Dermis blood vessel endothelial cell (primary cell): ENCODE measurements at regions not wholly inside any gene's neighbourhood (a gene's known extent, or its start where the extent isn't known, plus 50 kb on each side); places are given as distances from the start of the nearest gene placed in this dataset.

Experiments
- DNase-seq: peaks from one replicate; pipeline ENCODE4 v3.0.0; 2010

- DNase-seq = no peak
Measured at GRCh38 chr12:34347367-34347766, 325.1 kb downstream of the ALG10 start.

DNA sequence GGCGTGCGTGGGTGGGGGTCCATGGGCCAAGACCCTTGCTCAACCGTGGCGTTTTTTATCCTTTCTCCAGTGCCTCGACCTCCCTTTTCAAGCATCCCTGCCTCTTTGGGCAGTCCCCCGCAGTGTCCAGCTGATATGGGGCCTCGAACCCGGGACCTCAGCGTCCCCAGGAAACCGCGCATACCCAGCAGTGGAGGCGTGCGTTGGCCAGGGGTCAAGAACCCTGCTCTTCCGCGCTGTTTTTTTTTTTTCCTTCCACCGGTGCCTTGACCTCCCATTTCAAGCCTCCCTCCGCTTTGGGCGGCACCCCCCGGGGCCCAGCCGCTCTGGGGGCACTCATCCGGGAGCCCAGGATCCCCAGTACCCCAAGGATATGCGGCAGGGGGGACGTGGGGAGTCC lies 325.8 kb downstream of the ALG10 start:
- no peak for DNase-seq

GRCh38 chr12:34348836-34349672 lies 326.8 kb downstream of the ALG10 start:
- no peak for DNase-seq

DNA sequence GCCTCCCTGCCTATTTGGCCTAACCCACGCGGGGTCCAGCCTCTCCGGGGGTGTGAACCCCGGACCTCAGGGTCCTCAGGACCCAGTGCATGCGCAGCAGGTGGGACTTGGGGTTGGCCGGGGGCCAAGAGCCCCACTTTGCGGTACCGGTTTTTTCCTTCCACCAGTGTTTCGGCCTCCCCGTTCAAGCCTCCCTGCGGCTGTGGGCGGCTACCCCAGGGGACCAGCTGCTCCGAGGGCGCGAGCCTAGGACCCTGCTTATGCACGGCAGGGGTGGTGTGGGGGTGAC lies 327.3 kb downstream of the ALG10 start:
- no peak for DNase-seq

DNA sequence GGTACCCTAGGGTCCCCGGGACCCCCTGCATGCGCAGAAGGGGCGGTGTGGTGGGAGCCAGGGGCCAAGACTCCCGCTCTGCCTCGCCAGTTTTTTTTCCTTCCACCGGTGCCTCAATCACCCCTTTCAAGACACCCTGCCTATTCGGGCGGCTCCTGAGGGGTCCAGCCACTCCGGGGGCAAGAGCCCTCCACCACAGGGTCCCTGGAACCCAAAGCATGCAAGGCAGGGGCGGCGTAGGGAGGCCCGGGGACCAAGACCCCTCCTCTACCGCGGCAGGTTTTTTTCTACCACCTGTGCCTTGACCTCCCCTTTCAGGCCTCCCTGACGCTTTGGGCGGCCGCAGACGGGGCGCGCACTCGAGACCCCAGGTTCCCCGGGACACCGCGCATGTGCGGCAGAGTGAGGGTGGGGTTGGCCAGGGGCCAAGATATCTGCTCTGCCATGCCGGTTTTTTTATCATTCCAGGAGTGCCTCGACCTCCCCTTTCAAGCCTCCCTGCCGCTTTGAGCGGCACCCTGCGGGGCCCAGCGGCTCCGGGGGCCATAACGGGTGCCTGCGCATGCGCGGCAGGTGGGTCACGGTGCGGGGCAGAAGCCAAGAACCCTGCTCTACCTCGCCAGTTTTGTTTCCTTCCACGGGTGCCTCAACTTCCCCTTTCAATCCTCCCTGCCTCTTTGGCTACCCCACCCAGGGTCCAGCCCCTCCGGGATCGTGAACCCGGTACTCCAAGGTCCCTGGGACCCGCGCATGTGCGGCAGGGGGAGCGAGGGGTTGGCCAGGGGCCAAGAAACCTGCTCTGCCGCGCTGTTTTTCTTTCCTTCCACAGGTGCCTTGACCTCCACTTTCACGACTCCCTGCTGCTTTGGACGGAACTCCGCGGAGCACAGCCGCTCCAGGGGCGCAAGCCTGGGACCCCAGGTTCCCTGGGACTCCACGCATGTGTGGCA lies 328.1 kb downstream of the ALG10 start:
- DNase-seq = no peak

DNA sequence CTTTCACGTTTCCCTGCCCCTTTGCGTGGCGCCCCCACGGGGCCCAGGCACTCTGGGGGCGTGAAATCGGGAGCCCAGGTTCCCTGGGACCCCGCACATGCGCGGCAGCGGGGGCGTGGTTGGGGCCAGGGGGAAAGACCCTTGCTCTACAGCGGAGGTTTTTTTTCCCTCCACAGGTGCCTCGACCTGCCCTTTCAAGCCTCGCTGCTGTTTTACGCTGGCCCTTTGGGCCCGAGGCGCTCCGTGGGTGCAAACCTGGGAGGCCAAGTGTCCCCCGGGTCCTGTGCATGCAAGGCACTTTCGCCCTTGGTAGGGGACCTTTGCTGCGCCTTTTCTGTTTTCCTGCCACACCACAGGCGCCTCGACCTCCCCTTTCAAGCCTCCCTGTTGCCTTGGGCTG lies 329.8 kb downstream of the ALG10 start:
- DNase-seq = no peak

DNA sequence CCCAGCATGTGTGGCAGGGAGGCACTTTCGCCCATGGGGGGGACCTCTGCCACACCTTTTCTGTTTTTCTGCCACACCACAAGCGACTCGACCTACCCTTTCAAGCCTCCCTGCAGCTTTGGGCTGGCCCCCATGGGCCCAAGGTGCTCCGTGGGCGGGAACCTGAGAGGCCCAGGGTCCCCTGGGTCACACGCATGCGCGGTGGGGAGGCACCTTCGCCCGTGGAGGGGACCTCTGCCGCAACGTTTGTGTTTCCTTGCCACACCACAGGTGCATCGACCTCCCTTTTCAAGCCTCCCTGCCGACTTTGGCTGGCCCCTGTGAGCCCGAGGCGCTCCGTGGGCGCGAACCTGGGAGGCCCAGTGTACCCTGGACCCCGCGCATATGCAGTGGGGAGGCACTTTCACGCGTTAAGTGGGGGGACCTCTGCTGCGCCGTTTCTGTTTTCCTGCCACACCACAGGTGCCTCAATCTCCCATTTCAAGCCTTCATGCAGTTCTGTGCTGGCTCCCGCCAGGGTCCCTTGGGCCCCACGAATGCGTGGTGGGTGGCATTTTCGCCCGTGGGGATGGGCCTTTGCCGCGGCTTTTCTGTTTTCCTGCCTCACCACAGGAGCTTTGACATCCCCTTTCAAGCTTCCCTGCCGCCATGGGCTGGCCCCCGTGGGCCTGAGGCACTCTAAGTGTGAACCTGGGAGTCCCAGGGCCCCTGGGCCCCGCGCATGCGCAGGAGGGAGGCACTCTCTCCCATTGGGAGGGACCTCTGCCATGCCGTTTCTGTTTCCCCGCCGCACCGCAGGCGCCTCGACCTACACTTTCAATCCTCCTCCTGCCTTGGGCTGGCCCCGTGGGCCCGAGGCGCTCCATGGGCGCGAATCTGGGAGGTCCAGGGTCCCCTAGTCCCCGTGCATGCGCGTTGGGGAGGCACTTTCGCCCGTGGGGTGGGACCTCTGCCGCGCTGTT lies 332.2 kb downstream of the ALG10 start:
- DNase-seq = no peak

GRCh38 chr12:34356233-34356987 lies 334.1 kb downstream of the ALG10 start:
- no peak for DNase-seq

- DNase-seq = no peak
Measured at GRCh38 chr12:34357791-34358190, 335.5 kb downstream of the ALG10 start.

- no peak for DNase-seq
Measured at GRCh38 chr12:34358198-34358597, 335.9 kb downstream of the ALG10 start.

- no peak for DNase-seq
Measured at GRCh38 chr12:34361721-34362316, 339.5 kb downstream of the ALG10 start.

DNA sequence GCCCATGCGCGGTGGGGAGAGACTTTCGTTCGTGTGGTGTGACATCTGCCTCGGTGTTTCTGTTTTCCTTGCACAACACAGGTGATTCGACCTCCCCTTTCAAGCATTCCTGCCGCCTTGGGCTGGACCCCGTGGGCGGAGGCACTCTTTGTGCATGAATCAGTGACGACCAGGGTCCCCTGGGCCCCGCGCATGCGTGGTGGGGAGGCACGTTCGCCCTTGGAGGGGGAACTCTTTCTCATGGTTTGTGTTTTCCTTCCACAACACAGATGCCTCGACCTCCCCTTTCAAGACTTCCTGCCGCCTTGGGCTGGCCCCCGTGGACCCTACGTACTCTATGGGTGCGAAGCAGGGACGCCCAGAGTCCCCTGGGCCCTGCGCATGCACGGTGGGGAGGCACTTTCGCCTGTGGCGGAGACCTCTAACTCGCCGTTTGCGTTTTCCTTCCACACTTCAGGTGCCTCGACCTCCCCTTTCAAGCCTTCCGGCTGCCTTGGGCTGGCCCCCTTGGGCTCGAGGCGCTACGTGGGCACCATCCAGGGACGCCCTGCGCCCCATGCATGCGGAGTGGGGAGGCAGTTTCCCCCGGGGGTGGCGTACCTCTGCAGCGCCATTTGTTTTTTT lies 340.9 kb downstream of the ALG10 start:
- DNase-seq = no peak

- DNase-seq = no peak
Measured at GRCh38 chr12:34368079-34368478, 345.8 kb downstream of the ALG10 start.

DNA sequence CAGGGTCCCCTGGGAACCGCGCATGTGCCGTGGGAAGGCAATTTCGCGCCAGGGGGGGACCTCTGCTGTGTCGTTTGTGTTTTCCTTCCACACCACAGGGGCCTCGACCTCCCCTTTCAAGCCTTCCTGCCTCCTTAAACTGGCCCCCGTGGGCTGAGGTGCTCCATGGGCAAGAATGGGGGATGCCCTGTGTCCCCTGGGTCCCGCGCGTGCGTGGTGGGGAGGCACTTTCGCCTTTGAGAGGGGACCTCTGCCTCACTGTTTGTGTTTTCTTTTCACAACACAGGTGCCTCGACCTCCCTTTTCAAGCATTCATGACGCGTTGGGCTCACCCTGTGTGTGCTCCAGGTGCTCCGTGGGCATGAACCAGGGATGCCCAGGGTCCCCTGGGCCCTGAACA lies 348.8 kb downstream of the ALG10 start:
- DNase-seq = no peak

DNA sequence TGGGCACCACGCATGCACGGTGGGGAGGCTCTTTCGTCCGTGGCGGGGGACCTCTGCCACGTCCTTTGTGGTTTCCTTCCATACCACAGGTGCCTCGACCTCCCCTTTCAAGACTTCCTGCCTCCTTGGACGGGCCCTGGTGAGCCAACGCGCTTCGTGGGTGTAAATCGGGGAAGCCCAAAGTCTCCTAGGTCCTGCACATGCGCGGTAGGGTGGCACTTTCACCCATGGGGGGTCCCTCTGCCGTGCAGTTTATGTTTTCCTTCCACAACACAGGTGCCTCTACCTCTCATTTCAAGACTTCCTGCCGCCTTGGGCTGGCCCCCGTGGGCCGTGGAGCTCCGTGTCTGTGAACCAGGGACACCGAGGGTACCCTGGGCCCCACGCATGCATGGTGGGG lies 349.7 kb downstream of the ALG10 start:
- DNase-seq = no peak

DNA sequence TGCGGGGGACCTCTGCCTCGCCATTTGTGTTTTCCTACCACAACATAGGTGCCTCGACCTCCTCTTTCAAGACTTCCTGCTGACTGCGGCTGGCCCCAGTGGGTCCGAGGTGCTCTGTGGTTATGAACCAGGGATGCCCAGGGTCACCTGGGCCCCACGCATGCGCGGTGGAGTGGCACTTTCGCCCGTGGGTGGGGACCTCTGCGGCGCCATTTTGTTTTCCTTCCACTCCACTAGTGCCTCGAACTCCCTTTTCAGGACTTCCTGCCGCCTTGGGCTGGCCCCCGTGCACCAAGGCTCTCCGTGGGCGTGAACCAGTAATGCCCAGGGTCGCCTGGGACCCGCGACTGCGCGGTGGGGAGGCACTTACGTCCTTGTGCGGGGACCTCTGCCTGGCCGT lies 351.6 kb downstream of the ALG10 start:
- no peak for DNase-seq

DNA sequence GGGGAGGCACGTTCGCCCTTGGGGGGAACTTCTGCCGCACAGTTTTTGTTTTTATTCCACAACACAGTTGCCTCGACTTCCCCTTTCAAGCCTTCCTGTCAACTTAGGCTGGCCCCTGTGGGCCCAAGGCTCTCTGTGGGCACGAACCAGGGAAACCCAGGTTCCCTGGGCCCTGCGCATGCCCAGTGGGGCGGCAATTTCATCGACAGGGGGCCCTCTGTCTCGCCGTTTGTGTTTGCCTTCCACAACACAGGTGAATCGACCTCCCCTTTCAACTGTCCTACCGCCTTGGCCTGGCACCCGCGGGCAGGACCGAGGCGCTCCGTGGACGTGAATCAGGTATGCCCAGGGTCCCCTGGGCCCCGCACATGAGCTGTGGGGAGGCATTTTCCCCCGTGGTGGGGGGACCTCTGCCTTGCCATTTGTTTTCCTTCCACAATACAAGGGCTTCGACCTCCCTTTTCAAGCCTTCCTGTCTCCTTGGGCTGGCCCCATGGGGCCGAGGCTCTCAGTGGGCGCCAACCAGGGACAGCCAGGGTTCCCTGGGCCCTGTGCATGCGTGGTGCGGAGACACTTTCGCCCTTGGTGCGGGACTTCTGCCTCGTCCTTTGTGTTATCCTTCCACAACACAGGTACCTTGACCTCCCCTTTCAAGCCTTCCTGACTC lies 354.0 kb downstream of the ALG10 start:
- no peak for DNase-seq

GRCh38 chr12:34377243-34378035 lies 355.1 kb downstream of the ALG10 start:
- no peak for DNase-seq

GRCh38 chr12:34379142-34379541 lies 356.8 kb downstream of the ALG10 start:
- DNase-seq = no peak

GRCh38 chr12:34384693-34385092 lies 362.4 kb downstream of the ALG10 start:
- no peak for DNase-seq
